Vagina (tissue), 2 donors: ENCODE measurements at regions not wholly inside any gene's neighbourhood (a gene's known extent, or its start where the extent isn't known, plus 50 kb on each side); places are given as distances from the start of the nearest gene placed in this dataset.

ENCODE experiments used
- DNase-seq, 2 donors: peaks; one replicate each; pipeline ENCODE4 v3.0.0-alpha.2; 2017; ENCODE audit errors: extremely low spot score in 2 of 2
- H3K27ac ChIP-seq: fragments of 200-600 bp; sonication (generic); one replicate; pipeline ENCODE4 v1.5.1; 2019
- H3K27me3 ChIP-seq: fragments of 200-600 bp; sonication (generic); one replicate; pipeline ENCODE4 v1.5.1; 2019
- H3K36me3 ChIP-seq, 2 donors: fragments of 200-600 bp; sonication (generic); one replicate each; pipeline ENCODE4 v1.5.1; 2017 to 2019
- H3K4me1 ChIP-seq: fragments of 200-600 bp; sonication (generic); one replicate; pipeline ENCODE4 v1.5.1; 2019
- H3K4me3 ChIP-seq, 2 donors: fragments of 200-600 bp; sonication (generic); 1 replicate in 1 of 2; 2 replicates in 1 of 2; pipeline ENCODE4 v1.5.1; 2016 to 2019
- H3K9me3 ChIP-seq: fragments of 200-600 bp; sonication (generic); one replicate; pipeline ENCODE4 v1.5.1; 2019
- CTCF ChIP-seq, 3 experiments: fragments of 450-650 bp in 2 of 3; fragments of 200-600 bp in 1 of 3; sonication (generic) in 1 of 3; IDR thresholded peaks; one replicate each; pipeline ENCODE4 v1.5.1; 2017 to 2019; ENCODE audit warnings: antibody characterized with exemption in 3 of 3, mild to moderate bottlenecking in 2 of 3, moderate library complexity in 2 of 3
- POLR2A ChIP-seq, 2 donors: fragments of 450-650 bp; IDR thresholded peaks; one replicate each; pipeline ENCODE4 v1.6.1; 2017; ENCODE audit warnings: antibody characterized with exemption in 2 of 2, mild to moderate bottlenecking in 2 of 2, moderate library complexity in 2 of 2
- POLR2AphosphoS5 ChIP-seq, 2 donors: sonication (generic); formaldehyde crosslinking; IDR thresholded peaks; one replicate each; pipeline ENCODE4 v1.9.0; 2017; ENCODE audit warnings: antibody characterized with exemption in 2 of 2, mild to moderate bottlenecking in 2 of 2, low read depth in 1 of 2; ENCODE audit not compliant: insufficient read depth in 1 of 2
- intact Hi-C: fragments of 100-400 bp; cut with DNase I; formaldehyde crosslinking; loops from one replicate; pipeline ENCODE4 v1.15.1; 2023

GRCh38 chr13:79966059-79966458 is 374.9 kb downstream of the SPRY2 start:
- Histone ChIP-seq H3K36me3 (no peaks in the 10 kb centered on the region), H3K4me3 (no peak overlapping the region), H3K27me3 (no peaks in the 10 kb centered on the region), H3K9me3 (no peaks in the 10 kb centered on the region), H3K4me1 (no peaks in the 10 kb centered on the region), H3K27ac (no peak overlapping the region)
- TF ChIP-seq POLR2A (IDR thresholded peaks at IDR 0.05): no peak
- TF ChIP-seq CTCF (IDR thresholded peaks at IDR 0.05): no peak
- no peak for TF ChIP-seq POLR2AphosphoS5 (IDR thresholded peaks at IDR 0.05; ENCODE audit: insufficient read depth in 1 of 2, low read depth in 1 of 2)
- intact Hi-C loops: no loop called here
- DNase-seq: no peak

GRCh38 chr13:79946556-79946955 is 394.4 kb downstream of the SPRY2 start:
- Histone ChIP-seq H3K27me3 (no peaks in the 10 kb centered on the region), H3K9me3 (no peaks in the 10 kb centered on the region), H3K27ac (no peak overlapping the region), H3K4me3 (no peak overlapping the region), H3K4me1 (no peaks in the 10 kb centered on the region), H3K36me3 (no peaks in the 10 kb centered on the region)
- no peak for DNase-seq
- intact Hi-C loops: no loop called here
- TF ChIP-seq CTCF (IDR thresholded peaks at IDR 0.05): no peak
- no peak for TF ChIP-seq POLR2A (IDR thresholded peaks at IDR 0.05)
- TF ChIP-seq POLR2AphosphoS5 (IDR thresholded peaks at IDR 0.05; ENCODE audit: insufficient read depth in 1 of 2, low read depth in 1 of 2): no peak

- no peaks in the 10 kb centered on the region for H3K9me3 ChIP-seq
- H3K36me3 ChIP-seq: no peaks in the 10 kb centered on the region
- no peak overlapping the region for H3K27ac ChIP-seq
- H3K27me3 ChIP-seq: no peaks in the 10 kb centered on the region
- H3K4me1 ChIP-seq: no peaks in the 10 kb centered on the region
- intact Hi-C loops: no loop called here
- no peak overlapping the region for H3K4me3 ChIP-seq
- DNase-seq: no peak
- TF ChIP-seq POLR2AphosphoS5 (IDR thresholded peaks at IDR 0.05; ENCODE audit: insufficient read depth in 1 of 2, low read depth in 1 of 2) (no peak), CTCF (IDR thresholded peaks at IDR 0.05) (no peak), POLR2A (IDR thresholded peaks at IDR 0.05) (no peak)
These were observed 397.4 kb downstream of the SPRY2 start for GRCh38 chr13:79943346-79944023.

- H3K9me3 ChIP-seq: no peaks in the 10 kb centered on the region
- no peak for DNase-seq
- TF ChIP-seq POLR2AphosphoS5 (IDR thresholded peaks at IDR 0.05; ENCODE audit: insufficient read depth in 1 of 2, low read depth in 1 of 2) (no peak), POLR2A (IDR thresholded peaks at IDR 0.05) (no peak), CTCF (IDR thresholded peaks at IDR 0.05) (no peak)
- H3K27ac ChIP-seq: no peak overlapping the region
- intact Hi-C loops: no loop called here
- no peaks in the 10 kb centered on the region for H3K36me3 ChIP-seq
- H3K4me3 ChIP-seq: no peak overlapping the region
- H3K27me3 ChIP-seq: no peaks in the 10 kb centered on the region
- peaks cover 5% of the 10 kb centered on the region for H3K4me1 ChIP-seq
These were observed 399.2 kb downstream of the SPRY2 start for GRCh38 chr13:79941752-79942151.

GRCh38 chr13:79939689-79940088 is 401.2 kb downstream of the SPRY2 start:
- no peak overlapping the region for H3K27ac ChIP-seq
- H3K4me3 ChIP-seq: no peak overlapping the region
- no peaks in the 10 kb centered on the region for H3K27me3 ChIP-seq
- H3K9me3 ChIP-seq: no peaks in the 10 kb centered on the region
- intact Hi-C loops: no loop called here
- no peak for DNase-seq
- peaks cover 16% of the 10 kb centered on the region for H3K4me1 ChIP-seq
- H3K36me3 ChIP-seq: no peaks in the 10 kb centered on the region
- no peak for TF ChIP-seq POLR2A (IDR thresholded peaks at IDR 0.05)
- TF ChIP-seq CTCF (IDR thresholded peaks at IDR 0.05): no peak
- TF ChIP-seq POLR2AphosphoS5 (IDR thresholded peaks at IDR 0.05; ENCODE audit: insufficient read depth in 1 of 2, low read depth in 1 of 2): no peak
